ENCODE measurements at regions not wholly inside any gene's neighbourhood (a gene's known extent, or its start where the extent isn't known, plus 50 kb on each side); places are given as distances from the start of the nearest gene placed in this dataset.

DNA sequence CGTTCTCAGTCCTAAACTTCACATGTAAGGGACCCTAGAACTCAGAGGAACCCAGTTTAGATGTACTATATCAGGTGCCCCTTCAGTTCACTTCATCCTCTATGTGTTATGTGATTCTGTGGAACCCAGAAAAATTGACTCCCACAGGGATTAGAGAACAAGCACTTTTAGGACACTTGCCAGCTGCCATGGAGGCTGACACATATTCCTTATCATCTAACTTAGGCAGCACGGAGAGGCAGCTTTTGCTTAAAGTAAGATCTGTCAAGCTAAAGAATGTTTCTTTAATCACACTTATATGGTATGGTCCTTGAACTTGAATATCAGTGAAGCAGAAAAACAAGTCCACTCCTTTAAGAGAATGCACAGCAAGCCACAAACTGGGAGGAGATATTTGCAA, 701.5 kb upstream of the ID4 start:
- Mint-ChIP-seq H3K27ac (no peak overlapping the region), H3K9me3 (peaks cover 16% of the 10 kb centered on the region), H3K4me1 (ENCODE audit: low read depth) (no peaks in the 10 kb centered on the region), H3K36me3 (ENCODE audit: low read depth) (no peaks in the 10 kb centered on the region), H3K4me3 (no peak overlapping the region), H3K27me3 (ENCODE audit: insufficient read depth) (no peaks in the 10 kb centered on the region)
- intact Hi-C loops (cut with micrococcal nuclease), result no loop called here
- DNase-seq (ENCODE audit: low spot score), result no peak

DNA sequence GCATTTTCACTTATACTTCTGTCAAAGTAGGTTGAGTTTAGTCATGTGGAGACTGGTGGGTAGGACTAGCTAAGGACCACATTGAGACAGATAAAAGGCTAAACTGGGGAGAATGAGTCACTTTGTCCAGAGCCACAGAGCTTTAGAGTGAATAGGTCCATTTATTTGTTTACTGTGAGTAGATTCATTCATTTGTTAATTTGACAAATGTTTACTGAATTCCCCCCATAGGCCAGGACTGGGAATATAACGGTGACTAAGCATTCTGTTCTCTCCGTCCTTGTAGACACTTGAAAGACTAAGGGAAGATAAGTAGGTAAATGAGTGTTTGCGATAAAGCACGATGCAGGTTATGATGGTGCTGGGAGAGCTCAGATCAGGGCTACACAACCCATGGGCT, 699.7 kb upstream of the ID4 start:
- DNase-seq (ENCODE audit: low spot score), result no peak
- Mint-ChIP-seq H3K36me3 (ENCODE audit: low read depth) (no peaks in the 10 kb centered on the region), H3K4me1 (ENCODE audit: low read depth) (no peaks in the 10 kb centered on the region), H3K4me3 (no peak overlapping the region), H3K27me3 (ENCODE audit: insufficient read depth) (no peaks in the 10 kb centered on the region), H3K27ac (no peak overlapping the region), H3K9me3 (peaks cover 16% of the 10 kb centered on the region)
- intact Hi-C loops (cut with micrococcal nuclease), result no loop called here

DNA sequence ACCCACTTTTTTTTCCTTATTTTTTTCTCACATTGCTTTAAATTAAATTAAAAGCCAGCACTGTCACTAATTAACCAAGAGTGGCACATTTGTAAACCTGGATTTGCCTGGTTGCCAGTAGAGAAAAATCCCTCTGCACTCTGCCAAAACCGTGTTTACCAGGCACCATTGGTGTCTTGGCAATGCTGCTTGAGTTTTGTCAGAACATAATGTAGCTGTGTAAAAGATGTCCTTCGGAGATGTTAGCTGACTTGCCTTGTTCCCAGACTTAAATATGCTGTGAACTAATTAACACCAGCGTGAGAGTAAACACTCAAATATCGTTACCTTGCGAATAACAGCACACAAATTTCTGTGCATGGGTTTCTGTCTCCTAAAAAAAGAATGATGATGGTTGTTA, 694.9 kb upstream of the ID4 start:
- H3K36me3 Mint-ChIP-seq (ENCODE audit: low read depth), result no peaks in the 10 kb centered on the region
- H3K27ac Mint-ChIP-seq, result no peak overlapping the region
- H3K4me3 Mint-ChIP-seq, result no peak overlapping the region
- peaks cover 7% of the 10 kb centered on the region for H3K9me3 Mint-ChIP-seq
- no peak for DNase-seq (ENCODE audit: low spot score)
- H3K27me3 Mint-ChIP-seq (ENCODE audit: insufficient read depth), result no peaks in the 10 kb centered on the region
- no peaks in the 10 kb centered on the region for H3K4me1 Mint-ChIP-seq (ENCODE audit: low read depth)
- intact Hi-C loops (cut with micrococcal nuclease), result no loop called here

DNA sequence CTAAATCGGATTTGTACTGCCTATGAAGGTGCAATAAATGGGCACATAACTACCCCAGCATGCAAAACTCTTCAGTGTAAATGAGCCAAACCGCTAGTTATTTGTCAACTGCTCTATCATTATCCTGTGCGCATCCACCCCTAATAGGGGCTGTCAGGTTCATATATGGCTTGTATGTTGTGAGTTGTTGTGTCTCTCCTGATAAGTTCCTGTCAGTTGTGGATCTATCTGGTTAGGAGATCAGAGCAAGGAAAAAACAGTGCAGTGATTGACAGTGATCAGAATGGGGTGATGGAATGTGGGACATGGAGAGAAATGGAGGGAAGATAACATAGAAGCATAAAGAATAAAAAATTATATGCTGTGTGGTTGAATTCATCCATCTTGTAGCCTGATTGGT, 686.9 kb upstream of the ID4 start:
- no peak overlapping the region for H3K27ac Mint-ChIP-seq

DNA sequence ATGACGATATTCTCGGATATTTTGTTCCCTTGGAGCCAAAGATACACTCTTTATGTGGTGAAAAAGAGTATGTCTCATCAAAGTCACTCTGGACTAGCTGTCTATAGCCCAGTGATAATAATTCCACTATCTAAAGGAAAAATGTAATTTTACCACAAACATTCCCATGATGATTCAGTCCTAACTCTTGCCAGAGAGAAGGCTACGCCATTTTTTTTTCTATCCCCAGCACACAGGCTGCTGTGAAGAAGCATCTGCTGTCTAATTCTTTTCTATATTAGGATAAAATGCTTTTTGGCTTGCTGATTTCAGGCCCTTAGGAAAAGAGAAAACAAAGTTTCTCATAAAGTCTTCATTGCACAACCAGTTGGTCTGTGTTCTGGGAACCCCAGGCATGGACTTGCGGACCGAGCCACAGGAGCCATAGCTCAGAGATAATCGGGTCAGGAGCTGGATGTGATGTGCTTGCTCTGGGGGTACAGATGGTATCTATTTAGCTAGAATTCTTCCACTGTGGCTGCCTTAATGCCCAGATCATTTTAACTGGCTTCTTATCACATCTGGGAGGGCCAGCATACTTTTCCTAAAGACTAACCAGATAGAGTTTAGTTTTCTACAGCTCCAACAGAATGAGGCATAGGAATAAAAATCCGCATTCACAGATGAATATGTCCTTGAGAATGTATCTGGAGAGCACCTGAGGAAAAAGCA, 683.7 kb upstream of the ID4 start:
- DNase-seq (ENCODE audit: low spot score), result no peak
- Mint-ChIP-seq H3K9me3 (peaks cover 14% of the 10 kb centered on the region), H3K27me3 (ENCODE audit: insufficient read depth) (no peaks in the 10 kb centered on the region), H3K36me3 (ENCODE audit: low read depth) (no peaks in the 10 kb centered on the region), H3K4me3 (no peak overlapping the region), H3K27ac (no peak overlapping the region), H3K4me1 (ENCODE audit: low read depth) (no peaks in the 10 kb centered on the region)
- intact Hi-C loops (cut with micrococcal nuclease), result no loop called here

More for the DNA sequence above, 686.9 kb upstream of the ID4 start:
- DNase-seq (ENCODE audit: low spot score), result no peak
- Mint-ChIP-seq H3K4me1 (ENCODE audit: low read depth) (no peaks in the 10 kb centered on the region), H3K4me3 (no peak overlapping the region), H3K27me3 (ENCODE audit: insufficient read depth) (no peaks in the 10 kb centered on the region), H3K36me3 (ENCODE audit: low read depth) (no peaks in the 10 kb centered on the region), H3K9me3 (peaks cover 14% of the 10 kb centered on the region)
- intact Hi-C loops (cut with micrococcal nuclease), result no loop called here

DNA sequence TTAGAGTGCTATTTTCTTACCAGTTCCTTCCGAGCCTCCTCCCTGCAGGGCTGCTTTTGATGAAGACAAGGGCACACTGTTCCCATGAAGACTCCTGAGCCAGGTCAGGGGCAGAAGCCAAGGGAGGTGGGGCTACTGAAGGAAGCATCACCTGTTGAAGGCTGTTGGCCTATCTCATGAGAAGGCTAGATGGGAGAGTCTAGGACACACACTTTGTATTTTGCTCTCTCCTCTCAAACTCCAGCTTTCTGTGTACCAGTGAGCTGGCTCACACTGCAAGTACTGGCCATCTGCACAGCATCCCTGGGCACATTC, 683.2 kb upstream of the ID4 start:
- Mint-ChIP-seq H3K9me3 (peaks cover 14% of the 10 kb centered on the region), H3K4me3 (no peak overlapping the region), H3K4me1 (ENCODE audit: low read depth) (no peaks in the 10 kb centered on the region), H3K27me3 (ENCODE audit: insufficient read depth) (no peaks in the 10 kb centered on the region), H3K27ac (no peak overlapping the region), H3K36me3 (ENCODE audit: low read depth) (no peaks in the 10 kb centered on the region)
- intact Hi-C loops (cut with micrococcal nuclease), result no loop called here
- DNase-seq (ENCODE audit: low spot score), result no peak

DNA sequence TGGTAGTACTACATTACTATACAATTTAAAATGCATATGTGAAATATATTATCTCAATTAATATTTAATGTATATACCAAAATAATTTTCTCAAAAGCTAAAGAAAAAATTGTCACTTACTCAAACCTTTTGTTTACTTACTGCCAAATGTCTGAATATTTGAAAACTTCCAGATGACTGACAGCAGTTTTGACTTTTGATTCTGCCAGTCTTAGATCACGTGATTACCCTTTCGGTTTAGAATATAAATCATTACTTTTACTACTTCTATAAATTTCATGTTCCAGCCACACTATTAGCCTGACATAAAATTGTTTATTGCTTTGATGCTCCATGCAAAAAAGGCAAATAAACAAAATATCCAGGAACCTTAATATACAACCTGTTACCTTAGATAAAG, 680.7 kb upstream of the ID4 start:
- DNase-seq (ENCODE audit: low spot score), result no peak
- Mint-ChIP-seq H3K9me3 (peaks cover 8% of the 10 kb centered on the region), H3K27me3 (ENCODE audit: insufficient read depth) (no peaks in the 10 kb centered on the region), H3K4me1 (ENCODE audit: low read depth) (no peaks in the 10 kb centered on the region), H3K36me3 (ENCODE audit: low read depth) (no peaks in the 10 kb centered on the region), H3K27ac (no peak overlapping the region), H3K4me3 (no peak overlapping the region)
- intact Hi-C loops (cut with micrococcal nuclease), result no loop called here

DNA sequence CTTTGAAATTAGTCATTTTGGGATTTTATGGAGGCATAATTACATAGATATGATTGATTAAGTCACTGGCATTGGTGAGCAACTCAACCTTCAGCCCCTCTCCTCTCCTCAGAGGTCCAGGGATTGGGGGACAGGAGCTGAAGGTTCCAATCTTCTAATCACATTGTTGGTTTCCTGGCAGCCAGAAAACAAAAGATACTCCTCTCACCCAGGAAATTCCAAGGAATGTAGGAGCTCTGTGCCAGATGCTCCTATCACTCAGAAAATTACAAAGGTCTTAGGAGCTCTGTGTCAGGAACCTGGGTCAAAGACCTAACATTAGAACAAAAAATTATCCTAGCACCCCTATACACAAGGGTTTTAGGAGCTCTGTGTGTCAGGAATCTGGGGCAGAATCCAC, 679.7 kb upstream of the ID4 start:
- Mint-ChIP-seq H3K4me1 (ENCODE audit: low read depth) (no peaks in the 10 kb centered on the region), H3K9me3 (peaks cover 4% of the 10 kb centered on the region), H3K36me3 (ENCODE audit: low read depth) (no peaks in the 10 kb centered on the region), H3K4me3 (no peak overlapping the region), H3K27me3 (ENCODE audit: insufficient read depth) (no peaks in the 10 kb centered on the region), H3K27ac (no peak overlapping the region)
- intact Hi-C loops (cut with micrococcal nuclease), result no loop called here
- DNase-seq (ENCODE audit: low spot score), result no peak

DNA sequence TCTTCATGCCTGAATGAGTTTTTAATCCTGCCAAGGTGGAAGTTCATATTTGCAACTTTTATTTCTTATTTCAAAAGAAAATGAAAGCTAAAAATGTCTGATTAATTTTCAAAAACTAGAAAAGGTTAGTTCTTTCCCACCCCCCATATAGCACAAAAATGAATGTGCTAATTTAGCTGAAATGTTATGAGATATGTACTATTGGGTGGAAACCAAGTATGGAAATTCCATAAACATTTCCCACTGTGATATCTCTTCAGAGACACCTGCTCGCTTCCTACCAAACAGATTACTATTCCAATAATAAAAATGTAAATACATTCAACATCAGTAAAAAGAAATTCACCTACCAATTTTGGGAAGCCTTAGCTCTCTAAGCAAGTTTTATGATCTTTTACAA, 678.6 kb upstream of the ID4 start:
- H3K4me1 Mint-ChIP-seq (ENCODE audit: low read depth), result no peaks in the 10 kb centered on the region
- peaks cover 4% of the 10 kb centered on the region for H3K9me3 Mint-ChIP-seq
- no peak overlapping the region for H3K4me3 Mint-ChIP-seq
- H3K27ac Mint-ChIP-seq, result no peak overlapping the region
- H3K36me3 Mint-ChIP-seq (ENCODE audit: low read depth), result no peaks in the 10 kb centered on the region
- intact Hi-C loops (cut with micrococcal nuclease), result no loop called here
- DNase-seq (ENCODE audit: low spot score), result no peak
- no peaks in the 10 kb centered on the region for H3K27me3 Mint-ChIP-seq (ENCODE audit: insufficient read depth)

DNA sequence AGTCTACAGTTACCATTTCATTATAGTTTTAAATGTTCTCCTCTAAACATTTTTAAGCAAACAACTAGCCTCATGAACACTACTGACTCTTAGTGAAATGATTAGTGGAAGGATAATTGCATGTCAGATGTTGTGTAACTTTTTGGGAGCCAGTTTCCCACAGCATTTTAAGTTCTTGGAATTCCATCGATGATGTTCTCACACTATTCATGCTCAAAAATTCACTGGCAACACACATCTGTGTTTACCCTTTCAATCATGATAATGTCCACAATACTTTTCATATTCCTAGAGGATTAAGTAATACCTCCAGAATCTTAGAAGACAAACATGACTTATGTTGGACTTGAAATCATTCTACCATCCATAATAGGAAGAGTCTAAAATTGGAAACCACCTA, 678.1 kb upstream of the ID4 start:
- no peak for DNase-seq (ENCODE audit: low spot score)
- Mint-ChIP-seq H3K4me3 (no peak overlapping the region), H3K9me3 (peaks cover 4% of the 10 kb centered on the region), H3K36me3 (ENCODE audit: low read depth) (no peaks in the 10 kb centered on the region), H3K27me3 (ENCODE audit: insufficient read depth) (no peaks in the 10 kb centered on the region), H3K27ac (no peak overlapping the region), H3K4me1 (ENCODE audit: low read depth) (no peaks in the 10 kb centered on the region)
- intact Hi-C loops (cut with micrococcal nuclease), result no loop called here

DNA sequence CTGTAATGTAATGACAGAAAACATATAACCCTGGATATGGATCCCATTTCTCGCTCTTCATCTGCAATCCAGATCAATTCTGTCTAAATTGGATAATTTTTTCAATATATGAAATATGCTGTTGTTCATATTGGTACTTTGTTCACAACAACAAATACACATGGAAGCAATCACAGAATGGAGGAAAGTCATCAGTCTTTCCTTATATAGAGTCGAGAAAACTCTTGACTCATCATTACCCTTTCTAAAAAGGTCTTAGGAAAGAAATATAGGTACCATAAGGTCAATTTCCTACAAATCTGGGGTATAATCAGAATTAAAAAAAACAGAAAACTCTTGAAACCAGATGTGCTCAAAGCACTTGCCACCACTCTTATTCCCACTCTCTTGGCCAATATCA, 677.6 kb upstream of the ID4 start:
- intact Hi-C loops (cut with micrococcal nuclease), result no loop called here
- no peak overlapping the region for H3K27ac Mint-ChIP-seq
- no peak for DNase-seq (ENCODE audit: low spot score)
- no peaks in the 10 kb centered on the region for H3K27me3 Mint-ChIP-seq (ENCODE audit: insufficient read depth)
- H3K4me3 Mint-ChIP-seq, result no peak overlapping the region
- no peaks in the 10 kb centered on the region for H3K36me3 Mint-ChIP-seq (ENCODE audit: low read depth)
- H3K4me1 Mint-ChIP-seq (ENCODE audit: low read depth), result no peaks in the 10 kb centered on the region
- H3K9me3 Mint-ChIP-seq, result peaks cover under 1% of the 10 kb centered on the region

DNA sequence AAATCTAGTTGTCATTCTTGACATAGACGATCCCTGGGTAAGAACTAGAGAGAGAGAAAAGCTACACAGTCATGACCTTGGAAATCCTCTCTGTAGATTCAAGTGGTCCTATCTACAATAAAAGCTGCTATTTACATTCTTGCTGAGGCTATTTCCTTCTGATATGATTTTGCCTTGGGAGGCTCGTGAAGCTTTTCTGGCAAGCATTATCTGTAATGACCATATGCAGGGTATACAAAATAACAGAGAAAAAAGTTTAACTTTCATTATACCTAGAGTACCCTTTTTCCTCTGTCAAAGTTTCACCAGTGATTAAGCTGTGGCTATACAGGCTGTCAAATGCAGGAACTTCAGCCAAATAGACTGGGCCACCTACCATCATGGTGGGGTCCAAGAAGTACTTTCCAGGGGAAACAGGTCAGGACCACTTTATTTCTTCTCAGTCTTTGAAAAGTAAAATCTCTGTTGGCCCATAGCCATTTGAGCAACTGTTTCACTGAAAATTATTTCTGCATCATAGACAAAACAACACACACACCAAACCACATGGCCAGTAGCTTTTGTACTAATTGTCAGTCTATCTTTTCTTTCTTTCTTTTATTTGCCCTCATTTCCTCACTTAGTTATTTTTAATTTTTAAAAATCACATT, 677.0 kb upstream of the ID4 start:
- Mint-ChIP-seq H3K4me3 (no peak overlapping the region), H3K27me3 (ENCODE audit: insufficient read depth) (no peaks in the 10 kb centered on the region), H3K27ac (no peak overlapping the region), H3K9me3 (no peaks in the 10 kb centered on the region), H3K36me3 (ENCODE audit: low read depth) (no peaks in the 10 kb centered on the region), H3K4me1 (ENCODE audit: low read depth) (no peaks in the 10 kb centered on the region)
- no peak for DNase-seq (ENCODE audit: low spot score)
- intact Hi-C loops (cut with micrococcal nuclease), result no loop called here

DNA sequence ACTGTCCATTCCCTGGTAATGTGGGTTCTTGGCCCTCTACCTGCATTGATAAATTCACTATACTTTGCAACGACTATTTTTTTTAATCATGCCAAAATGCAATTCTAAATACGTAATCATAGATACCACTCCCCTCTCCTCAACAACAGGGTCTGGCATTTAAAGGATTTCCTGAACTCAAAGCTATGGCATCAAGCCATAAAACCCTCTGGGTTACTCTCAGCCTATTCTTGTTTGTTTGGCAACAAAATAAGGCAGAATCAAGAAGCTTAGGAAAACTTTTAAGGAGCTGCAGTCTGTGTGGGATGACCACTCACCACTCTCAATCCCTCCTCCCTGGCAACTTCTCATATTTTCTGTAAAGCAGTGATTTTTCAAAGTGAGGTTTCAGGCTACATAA, 669.9 kb upstream of the ID4 start:
- Mint-ChIP-seq H3K4me1 (ENCODE audit: low read depth) (no peaks in the 10 kb centered on the region), H3K27me3 (ENCODE audit: insufficient read depth) (no peaks in the 10 kb centered on the region), H3K4me3 (no peak overlapping the region), H3K27ac (no peak overlapping the region), H3K36me3 (ENCODE audit: low read depth) (no peaks in the 10 kb centered on the region), H3K9me3 (peaks cover 5% of the 10 kb centered on the region)
- no peak for DNase-seq (ENCODE audit: low spot score)
- intact Hi-C loops (cut with micrococcal nuclease), result no loop called here

DNA sequence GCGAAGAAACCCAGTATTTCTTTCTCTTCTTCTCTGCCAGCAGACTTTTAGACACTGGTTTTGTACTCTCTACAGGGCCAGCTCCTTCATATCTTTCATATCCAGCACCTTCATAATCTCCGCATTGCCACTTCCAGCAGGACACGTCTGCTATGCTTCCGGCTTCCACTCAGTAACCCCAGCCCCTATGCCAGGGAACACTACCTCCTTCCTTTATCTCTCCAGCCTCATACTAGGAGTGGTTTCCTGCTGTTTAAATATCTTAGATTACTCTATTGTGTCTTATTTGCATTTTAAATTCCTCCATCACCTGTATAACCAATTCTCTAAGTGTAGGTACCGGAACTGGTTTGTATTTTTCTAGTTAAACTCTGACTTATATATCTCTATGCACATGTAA, 667.8 kb upstream of the ID4 start:
- no peak for DNase-seq (ENCODE audit: low spot score)
- Mint-ChIP-seq H3K36me3 (ENCODE audit: low read depth) (no peaks in the 10 kb centered on the region), H3K4me3 (no peak overlapping the region)

More for the DNA sequence above, 667.8 kb upstream of the ID4 start:
- Mint-ChIP-seq H3K9me3 (peaks cover 5% of the 10 kb centered on the region), H3K27me3 (ENCODE audit: insufficient read depth) (no peaks in the 10 kb centered on the region), H3K4me1 (ENCODE audit: low read depth) (no peaks in the 10 kb centered on the region), H3K27ac (no peak overlapping the region)
- intact Hi-C loops (cut with micrococcal nuclease), result no loop called here

Measured in activated T-helper 1 cell treated with anti-CD3 and anti-CD28 coated beads, Interleukin-12 subunit alpha, Interleukin-12 subunit beta, Interleukin-2, Interleukin-4 antibody, amounts not matched to agents 30 ng/mL and 10 ng/mL and 1 ng/mL, durations not matched to agents 14 hours and 24 hours and 36 hours (primary cell).